ENCODE measurements at regions not wholly inside any gene's neighbourhood (a gene's known extent, or its start where the extent isn't known, plus 50 kb on each side); places are given as distances from the start of the nearest gene placed in this dataset.

- TF ChIP-seq CTCF (IDR thresholded peaks at IDR 0.05 in 4 of 5, conservative IDR thresholded peaks at IDR 0.05 in 1 of 5) (no peak), POLR2A (IDR thresholded peaks at IDR 0.05) (no peak)
- Histone ChIP-seq H3K27ac (no peak overlapping the region), H3K4me1 (no peaks in the 10 kb centered on the region), H3K36me3 (no peaks in the 10 kb centered on the region), H3K4me3 (no peak overlapping the region), H3K27me3 (no peaks in the 10 kb centered on the region), H3K9me3 (no peaks in the 10 kb centered on the region)
- intact Hi-C loops (cut with DNase I; ENCODE audit: low total_unique reads) (no loop called here), in situ Hi-C loops (cut with MboI; ENCODE audit: low sequenced_read_pairs in 4 of 4) (no loop called here)
- ATAC-seq = no peak
- DNase-seq = no peak
These were observed 849.2 kb downstream of the TAF11L14 start for GRCh38 chr5:18483451-18483850.

GRCh38 chr5:18487928-18488480 is 853.7 kb downstream of the TAF11L14 start:
- no peaks in the 10 kb centered on the region for H3K27me3 ChIP-seq
- intact Hi-C loops (cut with DNase I; ENCODE audit: low total_unique reads) (no loop called here), in situ Hi-C loops (cut with MboI; ENCODE audit: low sequenced_read_pairs in 4 of 4) (no loop called here)
- no peak overlapping the region for H3K27ac ChIP-seq
- no peaks in the 10 kb centered on the region for H3K9me3 ChIP-seq
- H3K4me1 ChIP-seq = no peaks in the 10 kb centered on the region
- H3K4me3 ChIP-seq = no peak overlapping the region
- ATAC-seq (no peak), DNase-seq (no peak)
- no peaks in the 10 kb centered on the region for H3K36me3 ChIP-seq
- TF ChIP-seq POLR2A (IDR thresholded peaks at IDR 0.05) = no peak
- no peak for TF ChIP-seq CTCF (IDR thresholded peaks at IDR 0.05 in 4 of 5, conservative IDR thresholded peaks at IDR 0.05 in 1 of 5)

GRCh38 chr5:18489703-18490102 is 855.4 kb downstream of the TAF11L14 start:
- Histone ChIP-seq H3K9me3 (no peaks in the 10 kb centered on the region), H3K27me3 (no peaks in the 10 kb centered on the region), H3K27ac (no peak overlapping the region), H3K4me3 (no peak overlapping the region), H3K4me1 (no peaks in the 10 kb centered on the region), H3K36me3 (no peaks in the 10 kb centered on the region)
- DNase-seq (no peak), ATAC-seq (no peak)
- no peak for TF ChIP-seq CTCF (IDR thresholded peaks at IDR 0.05 in 4 of 5, conservative IDR thresholded peaks at IDR 0.05 in 1 of 5)
- TF ChIP-seq POLR2A (IDR thresholded peaks at IDR 0.05) = no peak
- intact Hi-C loops (cut with DNase I; ENCODE audit: low total_unique reads) (no loop called here), in situ Hi-C loops (cut with MboI; ENCODE audit: low sequenced_read_pairs in 4 of 4) (no loop called here)

GRCh38 chr5:18491349-18491748 is 857.1 kb downstream of the TAF11L14 start:
- DNase-seq = no peak
- H3K9me3 ChIP-seq = no peaks in the 10 kb centered on the region
- in situ Hi-C loops (cut with MboI; ENCODE audit: low sequenced_read_pairs in 4 of 4) (no loop called here), intact Hi-C loops (cut with DNase I; ENCODE audit: low total_unique reads) (no loop called here)
- ATAC-seq = no peak
- H3K36me3 ChIP-seq = no peaks in the 10 kb centered on the region
- TF ChIP-seq POLR2A (IDR thresholded peaks at IDR 0.05) (no peak), CTCF (IDR thresholded peaks at IDR 0.05 in 4 of 5, conservative IDR thresholded peaks at IDR 0.05 in 1 of 5) (no peak)
- no peaks in the 10 kb centered on the region for H3K4me1 ChIP-seq
- no peaks in the 10 kb centered on the region for H3K27me3 ChIP-seq
- H3K4me3 ChIP-seq = no peak overlapping the region
- H3K27ac ChIP-seq = no peak overlapping the region

- H3K27ac ChIP-seq = no peak overlapping the region
- no peaks in the 10 kb centered on the region for H3K36me3 ChIP-seq
- ATAC-seq (no peak), DNase-seq (no peak)
- intact Hi-C loops (cut with DNase I; ENCODE audit: low total_unique reads) (no loop called here), in situ Hi-C loops (cut with MboI; ENCODE audit: low sequenced_read_pairs in 4 of 4) (no loop called here)
- no peak overlapping the region for H3K4me3 ChIP-seq
- no peaks in the 10 kb centered on the region for H3K4me1 ChIP-seq
- TF ChIP-seq CTCF (IDR thresholded peaks at IDR 0.05 in 4 of 5, conservative IDR thresholded peaks at IDR 0.05 in 1 of 5) = no peak
- no peak for TF ChIP-seq POLR2A (IDR thresholded peaks at IDR 0.05)
- no peaks in the 10 kb centered on the region for H3K9me3 ChIP-seq
- no peaks in the 10 kb centered on the region for H3K27me3 ChIP-seq
These were observed 860.9 kb downstream of the TAF11L14 start for GRCh38 chr5:18495157-18495556.
